ENCODE measurements at regions not wholly inside any gene's neighbourhood (a gene's known extent, or its start where the extent isn't known, plus 50 kb on each side); places are given as distances from the start of the nearest gene placed in this dataset.

GRCh38 chr2:67289271-67289670 is 107.9 kb upstream of the ETAA1 start:
- DNase-seq (ENCODE audit: low read depth, low spot score) = no peak
- TF ChIP-seq TCF7L2 (IDR thresholded peaks at IDR 0.05; ENCODE audit: low read depth, low read length) (no peak), REST (IDR thresholded peaks at IDR 0.05; ENCODE audit: insufficient read depth in 1 of 2, low read depth in 2 of 2, low read length in 1 of 2) (no peak), POLR2AphosphoS5 (IDR thresholded peaks at IDR 0.05; ENCODE audit: low read depth, low read length) (no peak), SIN3A (IDR thresholded peaks at IDR 0.05; ENCODE audit: borderline replicate concordance, insufficient read depth, low read depth, low read length) (no peak), CTCF (IDR thresholded peaks at IDR 0.05) (no peak)
- Histone ChIP-seq H3K4me1 (ENCODE audit: control insufficient read depth, insufficient read depth, low read length) (no peaks in the 10 kb centered on the region), H3K4me3 (ENCODE audit: low read depth in 2 of 2, low read length in 2 of 2) (no peak overlapping the region), H3K36me3 (ENCODE audit: control insufficient read depth, insufficient read depth, low read length) (no peaks in the 10 kb centered on the region), H3K27ac (ENCODE audit: low read length) (no peak overlapping the region), H3K27me3 (ENCODE audit: control insufficient read depth, insufficient read depth, low read length) (no peaks in the 10 kb centered on the region), H3K9me3 (ENCODE audit: control insufficient read depth, insufficient read depth, low read depth, low read length) (no peaks in the 10 kb centered on the region)
- ChIA-PET CTCF (no interaction called here), POLR2A (no interaction called here)
- in situ Hi-C loops (cut with HindIII; ENCODE audit: low pct_unique_long_range_greater_than_20kb, low sequenced_read_pairs) = no loop called here
- no peak for ATAC-seq
- no TSS peak for BruUV-seq (replicated peaks)
- intact Hi-C loops (cut with micrococcal nuclease; ENCODE audit: unreplicated experiment) = no loop called here

GRCh38 chr2:67289921-67290371 is 107.2 kb upstream of the ETAA1 start:
- intact Hi-C loops (cut with micrococcal nuclease; ENCODE audit: unreplicated experiment) (no loop called here), in situ Hi-C loops (cut with HindIII; ENCODE audit: low pct_unique_long_range_greater_than_20kb, low sequenced_read_pairs) (no loop called here)
- TF ChIP-seq SIN3A (IDR thresholded peaks at IDR 0.05; ENCODE audit: borderline replicate concordance, insufficient read depth, low read depth, low read length) (no peak), REST (IDR thresholded peaks at IDR 0.05; ENCODE audit: insufficient read depth in 1 of 2, low read depth in 2 of 2, low read length in 1 of 2) (no peak), CTCF (IDR thresholded peaks at IDR 0.05) (no peak), POLR2AphosphoS5 (IDR thresholded peaks at IDR 0.05; ENCODE audit: low read depth, low read length) (no peak), TCF7L2 (IDR thresholded peaks at IDR 0.05; ENCODE audit: low read depth, low read length) (no peak)
- ATAC-seq = no peak
- DNase-seq (ENCODE audit: low read depth, low spot score) = no peak
- Histone ChIP-seq H3K27ac (ENCODE audit: low read length) (no peak overlapping the region), H3K9me3 (ENCODE audit: control insufficient read depth, insufficient read depth, low read depth, low read length) (no peaks in the 10 kb centered on the region), H3K27me3 (ENCODE audit: control insufficient read depth, insufficient read depth, low read length) (no peaks in the 10 kb centered on the region), H3K4me3 (ENCODE audit: low read depth in 2 of 2, low read length in 2 of 2) (no peak overlapping the region), H3K4me1 (ENCODE audit: control insufficient read depth, insufficient read depth, low read length) (no peaks in the 10 kb centered on the region), H3K36me3 (ENCODE audit: control insufficient read depth, insufficient read depth, low read length) (no peaks in the 10 kb centered on the region)
- CTCF ChIA-PET = no interaction called here
- POLR2A ChIA-PET = no interaction called here
- BruUV-seq (replicated peaks) = no TSS peak
